H7 (cell line): ENCODE measurements at regions not wholly inside any gene's neighbourhood (a gene's known extent, or its start where the extent isn't known, plus 50 kb on each side); places are given as distances from the start of the nearest gene placed in this dataset.
A peak's percentile ranks its signal among the peaks of the same experiment; 100 is the strongest.
"Not testable (repeated sequence)": the region's sequence is repeated elsewhere in the genome, so short reads cannot be mapped to it uniquely, and the experiment has no call there.

Experiments
- DNase-seq: peaks from one replicate; pipeline ENCODE4 v3.0.0; 2012
- H3K27me3 ChIP-seq: 2 replicates; pipeline ENCODE4 v1.6.0; 2011; ENCODE audit warnings: mild to moderate bottlenecking, low read length; ENCODE audit not compliant: control insufficient read depth, insufficient read depth
- H3K36me3 ChIP-seq: replicated peaks from 2 replicates; pipeline ENCODE4 v1.5.1; 2011; ENCODE audit warnings: low read length; ENCODE audit not compliant: control insufficient read depth, insufficient read depth
- H3K4me3 ChIP-seq: 2 replicates; pipeline ENCODE4 v1.5.1; 2011; ENCODE audit warnings: low read depth, mild to moderate bottlenecking, control low read depth, low read length, moderate library complexity; ENCODE audit not compliant: insufficient read depth

DNA sequence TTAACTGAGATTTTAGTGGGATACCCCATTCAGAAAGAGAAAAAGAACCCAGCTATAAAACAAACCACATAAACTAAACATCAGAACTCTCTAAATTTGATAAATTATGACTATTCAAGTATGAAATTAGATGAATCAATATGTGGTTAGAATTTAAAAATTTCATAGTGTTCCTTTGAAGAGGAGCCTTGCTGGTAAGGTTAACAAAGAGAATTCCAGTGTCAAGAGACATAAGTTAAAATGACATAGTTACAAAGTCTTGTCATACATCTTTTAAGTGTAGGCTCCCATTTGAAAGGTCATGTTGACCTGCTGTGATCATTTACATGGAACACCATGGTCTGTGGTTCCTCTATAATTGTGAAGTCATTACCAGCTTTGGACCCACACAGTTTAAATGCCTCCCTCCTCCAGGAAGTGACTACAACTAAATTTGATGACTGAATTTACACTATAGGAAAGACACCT, 231.6 kb upstream of the ETAA1 start:
- H3K4me3 ChIP-seq = no peak overlapping the region
- no peaks in the 10 kb centered on the region for H3K27me3 ChIP-seq
- H3K36me3 ChIP-seq = no peaks in the 10 kb centered on the region
- no peak for DNase-seq

GRCh38 chr2:67166511-67166910, 230.6 kb upstream of the ETAA1 start:
- not testable (repeated sequence) for H3K4me3 ChIP-seq, DNase-seq, H3K27me3 ChIP-seq, H3K36me3 ChIP-seq

DNA sequence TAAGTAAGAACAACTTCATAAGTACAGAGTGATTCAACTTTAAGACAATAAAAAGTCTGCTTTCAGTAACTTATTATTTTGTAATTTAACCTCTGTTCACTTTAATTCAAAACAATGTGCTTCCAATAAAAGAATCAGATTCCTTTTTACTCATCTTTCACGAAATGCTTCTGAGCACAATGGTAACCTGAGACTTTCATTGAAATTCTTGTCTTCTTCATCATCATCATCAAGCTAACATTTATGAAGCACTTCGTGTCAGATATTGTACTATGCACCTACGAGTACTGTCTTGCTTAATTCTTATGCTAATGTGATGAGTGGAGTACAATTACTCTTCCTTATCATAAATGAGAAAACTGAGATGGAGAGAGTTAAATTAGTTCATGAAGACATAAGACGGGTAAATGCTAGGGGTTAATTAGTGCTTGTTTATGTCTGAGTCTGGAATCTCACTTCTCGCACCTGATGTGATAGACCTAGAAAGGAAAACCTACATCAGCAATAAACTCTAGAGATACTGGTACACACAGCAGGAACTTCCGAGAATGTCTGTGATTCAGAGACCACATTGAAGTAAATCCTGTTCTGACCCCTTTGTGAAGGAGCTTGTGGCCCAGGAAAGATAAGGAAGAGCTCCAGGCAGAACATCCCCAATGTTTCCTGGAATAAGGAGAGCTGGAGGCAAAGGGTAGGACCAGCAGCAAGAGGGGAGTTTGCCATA, 227.6 kb upstream of the ETAA1 start:
- no peak for DNase-seq
- H3K4me3 ChIP-seq = no peak overlapping the region
- no peaks in the 10 kb centered on the region for H3K27me3 ChIP-seq
- H3K36me3 ChIP-seq = no peaks in the 10 kb centered on the region

DNA sequence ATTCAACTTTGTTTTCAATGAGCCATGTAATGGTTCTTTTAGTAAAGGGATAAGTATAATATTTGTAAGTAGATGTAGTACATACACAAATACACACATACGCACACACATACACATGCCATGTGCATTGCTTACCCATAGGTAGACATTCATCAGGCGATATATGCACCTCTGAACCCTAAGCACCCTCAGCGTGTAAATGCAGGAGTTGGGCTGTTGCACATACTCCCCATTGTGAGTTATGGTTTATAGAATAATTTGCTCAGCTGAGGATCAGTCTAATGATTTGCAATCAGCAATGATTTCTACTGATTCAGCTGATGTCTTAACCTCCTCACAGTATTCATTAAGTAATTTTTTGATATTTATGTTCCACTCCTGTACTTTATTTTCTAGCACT, 217.6 kb upstream of the ETAA1 start:
- H3K4me3 ChIP-seq = no peak overlapping the region
- H3K27me3 ChIP-seq = no peaks in the 10 kb centered on the region
- DNase-seq = no peak

DNA sequence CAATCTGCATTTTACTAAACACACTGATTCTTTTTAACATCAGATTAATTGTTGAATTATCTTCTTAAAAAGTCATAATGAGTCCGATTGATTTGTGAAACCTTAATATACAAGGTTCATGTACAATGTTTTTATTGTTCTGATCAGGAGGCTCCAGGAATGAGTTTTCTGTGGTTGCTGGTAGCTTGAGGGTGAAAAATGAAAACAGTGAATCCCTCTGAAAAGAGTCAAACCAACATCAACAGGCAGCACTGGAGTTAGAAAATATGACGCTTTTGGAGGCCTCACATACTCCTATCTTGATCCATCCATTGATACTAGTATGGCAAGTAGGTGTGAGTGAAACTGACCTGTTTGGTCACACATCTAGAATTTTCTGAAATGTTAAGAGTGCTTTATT, 216.3 kb upstream of the ETAA1 start:
- H3K4me3 ChIP-seq = no peak overlapping the region
- H3K36me3 ChIP-seq = no peaks in the 10 kb centered on the region
- no peak for DNase-seq
- no peaks in the 10 kb centered on the region for H3K27me3 ChIP-seq

More for the DNA sequence above, 217.6 kb upstream of the ETAA1 start:
- no peaks in the 10 kb centered on the region for H3K36me3 ChIP-seq

- no peak overlapping the region for H3K4me3 ChIP-seq
- no peaks in the 10 kb centered on the region for H3K36me3 ChIP-seq
- H3K27me3 ChIP-seq = no peaks in the 10 kb centered on the region
- DNase-seq = no peak
Measured at GRCh38 chr2:67182884-67183283, 214.2 kb upstream of the ETAA1 start.

- Histone ChIP-seq H3K27me3 (no peaks in the 10 kb centered on the region), H3K4me3 (no peak overlapping the region), H3K36me3 (no peaks in the 10 kb centered on the region)
- no peak for DNase-seq
Measured at GRCh38 chr2:67186326-67186725, 210.8 kb upstream of the ETAA1 start.

GRCh38 chr2:67186871-67187270, 210.3 kb upstream of the ETAA1 start:
- Histone ChIP-seq H3K4me3 (no peak overlapping the region), H3K27me3 (no peaks in the 10 kb centered on the region), H3K36me3 (no peaks in the 10 kb centered on the region)
- no peak for DNase-seq

DNA sequence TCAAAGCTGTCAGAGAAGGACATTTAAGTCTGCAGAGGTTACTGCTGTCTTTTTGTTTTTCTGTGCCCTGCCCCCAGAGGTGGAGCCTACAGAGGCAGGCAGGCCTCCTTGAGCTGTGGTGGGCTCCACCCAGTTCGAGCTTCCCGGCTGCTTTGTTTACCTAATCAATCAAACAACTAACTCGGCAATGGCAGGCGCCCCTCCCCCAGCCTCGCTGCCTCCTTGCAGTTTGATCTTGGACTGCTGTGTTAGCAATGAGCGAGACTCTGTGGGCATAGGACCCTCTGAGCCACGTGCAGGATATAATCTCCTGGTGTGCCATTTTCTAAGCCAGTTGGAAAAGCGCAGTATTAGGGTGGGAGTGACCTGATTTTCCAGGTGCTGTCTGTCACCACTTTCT, 201.8 kb upstream of the ETAA1 start:
- H3K27me3 ChIP-seq, DNase-seq, H3K36me3 ChIP-seq, H3K4me3 ChIP-seq: not testable (repeated sequence)

DNA sequence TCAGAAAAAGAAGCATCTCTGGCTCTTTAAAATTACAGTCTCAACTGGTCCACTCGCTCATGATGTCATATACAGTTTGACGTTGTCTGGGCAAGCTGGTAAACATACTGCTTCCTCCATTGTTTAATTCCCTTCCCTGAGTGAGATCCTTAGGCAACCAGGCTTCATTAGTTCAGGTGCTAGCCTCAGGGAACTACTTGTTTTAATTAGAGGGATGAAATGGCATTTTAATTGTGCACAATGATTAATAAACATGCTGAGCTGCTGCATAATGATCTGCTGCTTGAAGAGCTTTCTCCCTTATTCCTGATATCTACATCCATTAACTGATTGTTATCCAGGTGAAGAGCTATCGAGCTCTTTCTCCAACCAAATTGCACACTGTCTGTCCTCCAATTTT, 195.6 kb upstream of the ETAA1 start:
- no peaks in the 10 kb centered on the region for H3K27me3 ChIP-seq
- DNase-seq = no peak
- H3K4me3 ChIP-seq = no peak overlapping the region
- no peaks in the 10 kb centered on the region for H3K36me3 ChIP-seq

DNA sequence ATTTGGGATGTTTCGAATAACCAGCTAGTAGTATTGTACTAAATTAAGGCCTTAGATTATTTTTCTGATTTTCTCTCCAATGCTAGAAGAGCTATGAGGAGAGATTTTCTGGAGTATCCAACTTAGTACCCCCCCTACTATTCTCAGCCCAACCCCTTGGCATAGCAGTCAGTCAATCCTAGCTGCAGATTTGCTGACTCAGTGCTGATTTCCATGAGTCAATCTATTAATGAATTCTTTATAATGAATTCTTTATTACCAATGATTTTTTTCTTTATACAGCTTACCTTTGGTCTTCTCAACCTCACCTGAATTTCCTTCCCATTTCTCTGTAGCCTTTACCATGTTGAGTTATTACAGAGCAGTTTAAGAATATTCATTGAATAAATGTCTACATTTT, 192.8 kb upstream of the ETAA1 start:
- H3K4me3 ChIP-seq = no peak overlapping the region
- H3K27me3 ChIP-seq = no peaks in the 10 kb centered on the region
- H3K36me3 ChIP-seq = no peaks in the 10 kb centered on the region
- DNase-seq = no peak

DNA sequence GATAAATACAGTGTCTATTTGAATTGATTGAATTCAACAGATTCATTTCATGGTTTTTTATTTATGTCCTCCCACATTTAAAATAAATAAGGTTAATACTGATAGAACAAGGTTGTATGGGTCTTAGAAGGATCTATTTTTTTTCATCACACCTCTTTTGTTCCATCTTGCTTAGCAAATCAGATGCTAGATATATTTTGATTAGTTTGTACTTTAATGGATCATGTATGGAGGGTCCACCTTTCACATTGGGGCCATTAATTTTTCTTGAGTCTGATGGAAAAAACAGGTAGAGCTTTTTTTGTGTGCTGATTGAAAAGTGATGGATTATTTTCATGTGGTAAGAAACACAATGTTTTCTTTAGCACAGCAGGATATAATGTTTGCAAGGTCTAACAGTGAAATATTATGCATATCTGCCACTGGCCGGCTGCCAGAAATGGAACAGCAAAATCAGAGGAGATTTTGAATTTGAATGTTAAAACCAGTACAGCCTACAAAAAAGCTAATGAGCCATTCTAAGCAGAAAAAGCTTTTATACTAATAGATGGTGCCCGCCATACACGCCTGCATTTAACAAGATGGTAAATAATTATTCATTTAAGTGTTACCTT, 188.1 kb upstream of the ETAA1 start:
- Histone ChIP-seq H3K4me3 (no peak overlapping the region), H3K36me3 (no peaks in the 10 kb centered on the region), H3K27me3 (no peaks in the 10 kb centered on the region)
- no peak for DNase-seq

DNA sequence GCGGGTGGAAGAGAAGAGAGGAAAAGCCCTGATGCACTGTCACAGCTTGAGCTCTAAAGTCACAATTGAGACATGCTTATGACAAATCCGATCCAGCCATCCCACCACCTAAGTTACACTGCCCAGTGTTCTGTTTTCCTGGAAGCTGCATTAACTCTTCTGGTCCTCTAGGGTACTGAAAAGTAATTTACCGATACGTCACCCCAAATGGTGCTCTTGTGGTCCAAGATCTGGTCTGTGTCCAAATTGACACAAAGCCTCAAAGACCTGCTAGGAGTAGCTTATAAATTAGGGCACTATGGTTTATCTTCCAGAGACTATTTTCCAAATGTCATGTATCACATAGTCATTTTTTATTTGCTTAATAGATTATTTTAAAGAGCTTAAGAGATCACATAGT, 186.7 kb upstream of the ETAA1 start:
- Histone ChIP-seq H3K36me3 (no peaks in the 10 kb centered on the region), H3K27me3 (no peaks in the 10 kb centered on the region), H3K4me3 (no peak overlapping the region)
- peak; percentile 17 for DNase-seq

DNA sequence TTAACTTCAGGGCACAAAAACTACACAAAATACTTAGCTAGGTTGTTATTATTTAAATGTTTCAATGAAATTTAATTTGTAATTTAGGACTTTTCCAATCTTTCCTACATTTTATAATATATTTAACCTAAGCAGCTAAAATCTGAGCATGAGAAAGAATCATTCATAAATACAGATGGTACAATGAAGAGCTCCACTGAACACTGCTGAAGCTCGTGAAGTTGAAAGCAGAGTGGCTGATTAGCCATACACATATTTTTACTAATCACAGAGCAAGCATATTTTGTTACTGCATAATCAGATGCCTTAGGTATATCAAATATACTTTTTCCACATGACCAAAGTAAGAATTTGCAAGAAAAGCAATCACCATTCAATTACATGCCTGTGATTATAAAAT, 184.9 kb upstream of the ETAA1 start:
- Histone ChIP-seq H3K36me3 (no peaks in the 10 kb centered on the region), H3K4me3 (no peak overlapping the region), H3K27me3 (no peaks in the 10 kb centered on the region)
- no peak for DNase-seq

DNA sequence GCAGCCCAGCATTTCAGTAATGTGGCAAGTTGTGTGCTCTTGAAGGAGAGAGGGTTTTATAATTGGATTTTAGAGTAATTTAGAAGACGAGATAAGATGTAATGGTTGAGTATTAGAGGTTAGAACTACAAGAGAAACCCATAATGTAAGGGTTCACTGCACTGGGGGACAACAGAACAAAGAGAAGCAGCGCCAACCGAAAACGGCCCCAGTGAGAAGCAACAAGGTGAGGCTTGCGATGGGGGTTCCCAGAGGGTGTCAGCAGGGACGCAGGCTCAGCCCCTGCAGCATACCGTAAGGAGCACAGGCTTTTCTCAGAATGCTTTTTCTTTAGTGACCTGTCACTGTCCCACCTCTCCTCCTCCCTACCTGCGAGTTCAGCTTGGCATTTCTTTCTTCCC, 183.9 kb upstream of the ETAA1 start:
- no peak for DNase-seq
- Histone ChIP-seq H3K27me3 (no peaks in the 10 kb centered on the region), H3K4me3 (no peak overlapping the region), H3K36me3 (no peaks in the 10 kb centered on the region)
